Osteoblast (primary cell): ENCODE measurements at regions not wholly inside any gene's neighbourhood (a gene's known extent, or its start where the extent isn't known, plus 50 kb on each side); places are given as distances from the start of the nearest gene placed in this dataset.

Experiments
- DNase-seq: peaks from one replicate; pipeline ENCODE4 v3.0.0; 2011; ENCODE audit warnings: low spot score, mixed read lengths; ENCODE audit not compliant: insufficient read length; ENCODE audit errors: missing footprints
- H2AFZ ChIP-seq: 2 replicates; pipeline ENCODE4 v1.6.0; 2011; ENCODE audit warnings: mild to moderate bottlenecking, low read length
- H3K27ac ChIP-seq: 2 replicates; pipeline ENCODE4 v1.5.1; 2011; ENCODE audit warnings: mild to moderate bottlenecking, low read depth, low read length, moderate library complexity
- H3K27me3 ChIP-seq: 2 replicates; pipeline ENCODE4 v1.6.0; 2012; ENCODE audit warnings: mild to moderate bottlenecking, control low read depth, inconsistent platforms, low read length, moderate library complexity; ENCODE audit not compliant: insufficient read depth
- H3K36me3 ChIP-seq: 2 replicates; pipeline ENCODE4 v1.5.1; 2011; ENCODE audit warnings: mild to moderate bottlenecking, low read length, control low read depth, moderate library complexity; ENCODE audit not compliant: insufficient read depth
- H3K4me1 ChIP-seq: 2 replicates; pipeline ENCODE4 v1.5.1; 2011; ENCODE audit warnings: mild to moderate bottlenecking, low read length, control low read depth, moderate library complexity; ENCODE audit not compliant: insufficient read depth
- H3K4me2 ChIP-seq: 2 replicates; pipeline ENCODE4 v1.6.0; 2011; ENCODE audit warnings: mild to moderate bottlenecking, low read length; ENCODE audit not compliant: insufficient read depth
- H3K4me3 ChIP-seq: fragments of 200-600 bp; sonication (generic); 3 replicates; pipeline ENCODE4 v1.5.1; 2012; ENCODE audit warnings: mild to moderate bottlenecking, low read length, inconsistent platforms; ENCODE audit not compliant: insufficient read depth
- H3K79me2 ChIP-seq: 2 replicates; pipeline ENCODE4 v1.6.0; 2012; ENCODE audit warnings: mild to moderate bottlenecking, low read length, control low read depth, inconsistent platforms; ENCODE audit not compliant: insufficient read depth
- H3K9me3 ChIP-seq: 2 replicates; pipeline ENCODE4 v1.5.1; 2011; ENCODE audit warnings: low read depth, low read length, control low read depth
- H4K20me1 ChIP-seq: 2 replicates; pipeline ENCODE4 v1.6.0; 2012; ENCODE audit warnings: mild to moderate bottlenecking, low read length, control low read depth; ENCODE audit not compliant: insufficient read depth
- CTCF ChIP-seq: IDR thresholded peaks from 2 replicates; pipeline ENCODE4 v1.5.1; 2011; ENCODE audit warnings: mild to moderate bottlenecking, low read depth, low read length, moderate library complexity; ENCODE audit errors: extremely low read depth

- no peak overlapping the region for H3K4me2 ChIP-seq
- no peak overlapping the region for H2AFZ ChIP-seq
- no peak for DNase-seq
- no peaks in the 10 kb centered on the region for H3K36me3 ChIP-seq
- H3K27me3 ChIP-seq = no peaks in the 10 kb centered on the region
- H4K20me1 ChIP-seq = no peaks in the 10 kb centered on the region
- peaks cover 28% of the 10 kb centered on the region for H3K79me2 ChIP-seq
- H3K27ac ChIP-seq = no peak overlapping the region
- no peaks in the 10 kb centered on the region for H3K9me3 ChIP-seq
- H3K4me1 ChIP-seq = peaks cover 11% of the 10 kb centered on the region
- peak; percentile 63 for TF ChIP-seq CTCF
- H3K4me3 ChIP-seq = no peak overlapping the region
Measured at GRCh38 chr4:20422398-20422797, 170.7 kb downstream of the SLIT2 start.

- Histone ChIP-seq H3K27ac (no peak overlapping the region), H3K4me2 (no peak overlapping the region), H3K27me3 (no peaks in the 10 kb centered on the region), H3K9me3 (no peaks in the 10 kb centered on the region), H2AFZ (no peak overlapping the region), H3K4me1 (peaks cover 11% of the 10 kb centered on the region), H3K36me3 (no peaks in the 10 kb centered on the region), H3K4me3 (no peak overlapping the region), H3K79me2 (peaks cover 21% of the 10 kb centered on the region), H4K20me1 (no peaks in the 10 kb centered on the region)
- TF ChIP-seq CTCF = peak; percentile 11
- no peak for DNase-seq
Measured at GRCh38 chr4:20423420-20423819, 171.7 kb downstream of the SLIT2 start.

- no peak for TF ChIP-seq CTCF
- no peaks in the 10 kb centered on the region for H4K20me1 ChIP-seq
- H3K27ac ChIP-seq = no peak overlapping the region
- H3K4me2 ChIP-seq = no peak overlapping the region
- H2AFZ ChIP-seq = no peak overlapping the region
- no peak for DNase-seq
- peaks cover 29% of the 10 kb centered on the region for H3K79me2 ChIP-seq
- no peaks in the 10 kb centered on the region for H3K36me3 ChIP-seq
- peaks cover 18% of the 10 kb centered on the region for H3K4me1 ChIP-seq
- H3K9me3 ChIP-seq = no peaks in the 10 kb centered on the region
- no peaks in the 10 kb centered on the region for H3K27me3 ChIP-seq
- no peak overlapping the region for H3K4me3 ChIP-seq
Measured at GRCh38 chr4:20426028-20426427, 174.3 kb downstream of the SLIT2 start.

GRCh38 chr4:20428436-20429160, 176.9 kb downstream of the SLIT2 start:
- peak; percentile 41 for TF ChIP-seq CTCF
- peaks cover 47% of the 10 kb centered on the region for H3K79me2 ChIP-seq
- no peaks in the 10 kb centered on the region for H4K20me1 ChIP-seq
- H3K27ac ChIP-seq = peak overlapping the region; percentile 22
- no peak for DNase-seq
- no peak overlapping the region for H3K4me3 ChIP-seq
- H3K4me1 ChIP-seq = peaks cover 29% of the 10 kb centered on the region
- H3K4me2 ChIP-seq = peak overlapping the region; percentile 13
- no peaks in the 10 kb centered on the region for H3K9me3 ChIP-seq
- H2AFZ ChIP-seq = peak overlapping the region; percentile 20
- no peaks in the 10 kb centered on the region for H3K36me3 ChIP-seq
- no peaks in the 10 kb centered on the region for H3K27me3 ChIP-seq
